OCI-LY1 (cell line): ENCODE measurements at regions not wholly inside any gene's neighbourhood (a gene's known extent, or its start where the extent isn't known, plus 50 kb on each side); places are given as distances from the start of the nearest gene placed in this dataset.

Experiments
- EZH2 ChIP-seq: fragments of 200-600 bp; sonication (generic), shearing (Covaris generic); IDR thresholded peaks from 2 replicates; pipeline ENCODE4 v1.8.0; 2017; ENCODE audit warnings: borderline replicate concordance, mixed run types, mild to moderate bottlenecking, antibody characterized with exemption, low read length, moderate library complexity, mixed read lengths
- TF ChIP-seq, protein P1 (sequence below): fragments of 200-600 bp; sonication (generic), shearing (Covaris generic); IDR thresholded peaks from 2 replicates; pipeline ENCODE4 v1.5.1; 2017; ENCODE audit warnings: mild to moderate bottlenecking, antibody characterized with exemption, low read length, moderate library complexity, mixed read lengths

DNA sequence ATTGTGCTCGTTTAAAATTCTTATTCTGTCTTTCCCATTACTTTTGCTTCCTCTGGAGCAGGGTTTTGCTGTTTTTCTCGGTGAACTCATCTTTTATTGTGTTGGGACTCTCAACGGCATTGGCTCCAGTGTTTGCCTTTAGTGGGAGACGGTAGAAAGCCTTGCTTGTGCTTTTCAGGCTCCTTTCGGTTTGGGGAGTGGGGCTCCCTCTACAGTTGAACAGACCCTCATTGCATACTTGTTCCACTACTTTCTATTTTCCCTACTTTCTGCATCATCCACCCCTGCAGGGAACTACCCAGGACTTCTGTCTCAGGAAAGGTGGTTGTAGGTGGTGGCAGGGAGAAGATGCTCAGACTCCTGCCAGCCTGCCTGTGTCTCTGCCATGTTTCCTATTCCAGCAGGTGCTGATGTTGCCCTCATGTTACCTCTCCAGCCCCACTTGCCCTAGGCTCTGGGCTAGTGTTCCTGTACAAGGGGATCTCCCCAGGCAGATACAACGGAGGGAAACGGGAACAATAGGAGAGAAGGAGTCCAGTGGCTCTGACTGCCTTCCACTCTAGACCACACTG lies 68.5 kb upstream of the ZBTB18 start:
- TF ChIP-seq, protein P1, sequence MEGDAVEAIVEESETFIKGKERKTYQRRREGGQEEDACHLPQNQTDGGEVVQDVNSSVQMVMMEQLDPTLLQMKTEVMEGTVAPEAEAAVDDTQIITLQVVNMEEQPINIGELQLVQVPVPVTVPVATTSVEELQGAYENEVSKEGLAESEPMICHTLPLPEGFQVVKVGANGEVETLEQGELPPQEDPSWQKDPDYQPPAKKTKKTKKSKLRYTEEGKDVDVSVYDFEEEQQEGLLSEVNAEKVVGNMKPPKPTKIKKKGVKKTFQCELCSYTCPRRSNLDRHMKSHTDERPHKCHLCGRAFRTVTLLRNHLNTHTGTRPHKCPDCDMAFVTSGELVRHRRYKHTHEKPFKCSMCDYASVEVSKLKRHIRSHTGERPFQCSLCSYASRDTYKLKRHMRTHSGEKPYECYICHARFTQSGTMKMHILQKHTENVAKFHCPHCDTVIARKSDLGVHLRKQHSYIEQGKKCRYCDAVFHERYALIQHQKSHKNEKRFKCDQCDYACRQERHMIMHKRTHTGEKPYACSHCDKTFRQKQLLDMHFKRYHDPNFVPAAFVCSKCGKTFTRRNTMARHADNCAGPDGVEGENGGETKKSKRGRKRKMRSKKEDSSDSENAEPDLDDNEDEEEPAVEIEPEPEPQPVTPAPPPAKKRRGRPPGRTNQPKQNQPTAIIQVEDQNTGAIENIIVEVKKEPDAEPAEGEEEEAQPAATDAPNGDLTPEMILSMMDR: no peak
- TF ChIP-seq EZH2: no peak
